C1 segment of cervical spinal cord (tissue), 14 donors: ENCODE measurements at regions not wholly inside any gene's neighbourhood (a gene's known extent, or its start where the extent isn't known, plus 50 kb on each side); places are given as distances from the start of the nearest gene placed in this dataset.

Experiments used
- DNase-seq, 14 donors: peaks; one replicate each; lab custom pipeline; 2025; lab: John Stamatoyannopoulos, UW

- no peak for DNase-seq
Observed at GRCh38 chr11:119780222-119780953, 51.4 kb upstream of the NECTIN1 start.

DNA sequence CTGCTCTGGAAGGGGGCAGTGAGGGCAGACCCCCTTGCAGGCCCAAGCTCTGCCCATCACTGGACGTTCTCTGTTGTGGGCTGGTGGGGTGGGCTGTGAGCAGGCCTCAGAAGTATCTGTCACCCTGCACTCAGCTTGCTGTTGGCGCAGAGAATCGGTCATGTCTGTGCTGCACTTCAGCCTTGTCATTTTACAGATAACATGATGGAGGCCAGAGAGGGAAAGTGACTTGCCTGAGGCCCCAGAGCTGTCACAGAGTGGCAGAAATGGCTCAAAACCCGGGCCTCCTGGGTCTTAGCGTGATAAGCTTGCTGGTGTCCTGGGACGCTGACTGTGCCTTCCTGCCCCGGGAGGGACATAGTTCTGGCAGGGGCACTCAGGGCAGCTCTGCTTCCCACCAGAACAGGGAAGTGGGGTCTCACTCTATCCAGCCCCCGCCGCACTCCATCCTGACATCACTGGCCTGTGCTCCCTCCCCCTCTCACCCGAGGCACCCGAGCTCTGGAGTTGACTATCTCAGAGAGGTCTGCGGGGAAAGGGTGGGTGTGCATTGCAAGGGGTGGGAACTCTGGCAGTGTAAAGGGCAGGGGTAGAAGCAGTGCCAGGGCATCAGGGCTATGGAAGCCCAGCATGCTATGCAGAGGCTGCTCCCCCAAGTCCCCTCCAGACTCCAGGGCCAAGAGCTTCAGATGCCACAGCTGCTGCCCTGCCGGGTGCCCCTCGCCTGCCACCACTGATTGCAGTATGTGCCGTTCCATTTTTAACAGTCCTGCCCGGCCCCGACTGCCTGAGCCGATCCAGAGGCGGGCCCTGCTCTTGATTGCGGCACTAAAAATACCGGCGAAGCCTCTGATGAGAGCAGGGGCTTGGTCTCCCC lies 50.4 kb upstream of the NECTIN1 start:
- DNase-seq = no peak
